HL-60 (cell line): ENCODE measurements at regions not wholly inside any gene's neighbourhood (a gene's known extent, or its start where the extent isn't known, plus 50 kb on each side); places are given as distances from the start of the nearest gene placed in this dataset.

ENCODE experiments used
- DNase-seq, 2 experiments: peaks; one replicate each; pipeline ENCODE4 v3.0.0-alpha.2; 2010 to 2020; ENCODE audit warnings: low read depth in 1 of 2, low spot score in 1 of 2
- H3K27ac ChIP-seq: fragments of 250-450 bp; sonication (Bioruptor Pico); replicated peaks from 2 replicates; pipeline ENCODE4 v1.5.1; 2020; ENCODE audit warnings: mild to moderate bottlenecking, moderate library complexity
- H3K27me3 ChIP-seq: fragments of 250-450 bp; sonication (Bioruptor Pico); 2 replicates; pipeline ENCODE4 v1.5.1; 2021; ENCODE audit warnings: mild to moderate bottlenecking, moderate library complexity; ENCODE audit not compliant: insufficient read depth, poor library complexity, severe bottlenecking
- H3K4me3 ChIP-seq: replicated peaks from 2 replicates; pipeline ENCODE4 v1.5.1; 2011; ENCODE audit warnings: mild to moderate bottlenecking, control low read depth, low read length; ENCODE audit not compliant: insufficient read depth
- GABPA ChIP-seq: IDR thresholded peaks from 2 replicates; pipeline ENCODE4 v1.6.1; 2012; ENCODE audit warnings: low read depth
- POLR2AphosphoS5 ChIP-seq: IDR thresholded peaks from 2 replicates; pipeline ENCODE4 v1.6.1; 2012; ENCODE audit warnings: low read depth
- SPI1 ChIP-seq: IDR thresholded peaks from 2 replicates; pipeline ENCODE4 v1.6.1; 2012; ENCODE audit warnings: low read depth, mild to moderate bottlenecking, borderline replicate concordance
- TF ChIP-seq, protein P1 (sequence below): IDR thresholded peaks from 2 replicates; pipeline ENCODE4 v1.6.1; 2012; ENCODE audit warnings: low read depth; ENCODE audit not compliant: insufficient replicate concordance
- TF ChIP-seq, protein P2 (sequence below): IDR thresholded peaks from one replicate; pipeline ENCODE4 v1.5.1; 2011; ENCODE audit warnings: low read length, control low read depth, inconsistent platforms; ENCODE audit not compliant: insufficient read depth

DNA sequence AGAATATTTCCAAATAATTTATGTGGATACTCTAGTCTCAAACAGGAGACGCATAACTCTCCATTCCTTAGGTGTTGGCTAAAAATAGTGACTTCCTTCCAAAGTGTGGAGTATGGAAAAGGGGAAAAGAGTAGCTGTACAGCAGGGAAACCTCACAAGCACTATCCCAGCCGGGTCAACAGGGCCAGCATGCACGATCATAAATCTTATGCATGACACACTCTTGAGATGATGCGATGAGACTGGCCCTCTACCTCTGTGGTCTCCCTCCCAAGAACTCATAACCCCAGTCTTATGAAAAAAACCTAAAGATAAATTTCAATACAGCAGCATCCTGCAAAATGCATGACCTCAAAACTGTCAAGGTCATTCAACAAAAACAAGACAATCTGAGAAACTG, 197.3 kb downstream of the TEX36 start:
- TF ChIP-seq, protein P1, sequence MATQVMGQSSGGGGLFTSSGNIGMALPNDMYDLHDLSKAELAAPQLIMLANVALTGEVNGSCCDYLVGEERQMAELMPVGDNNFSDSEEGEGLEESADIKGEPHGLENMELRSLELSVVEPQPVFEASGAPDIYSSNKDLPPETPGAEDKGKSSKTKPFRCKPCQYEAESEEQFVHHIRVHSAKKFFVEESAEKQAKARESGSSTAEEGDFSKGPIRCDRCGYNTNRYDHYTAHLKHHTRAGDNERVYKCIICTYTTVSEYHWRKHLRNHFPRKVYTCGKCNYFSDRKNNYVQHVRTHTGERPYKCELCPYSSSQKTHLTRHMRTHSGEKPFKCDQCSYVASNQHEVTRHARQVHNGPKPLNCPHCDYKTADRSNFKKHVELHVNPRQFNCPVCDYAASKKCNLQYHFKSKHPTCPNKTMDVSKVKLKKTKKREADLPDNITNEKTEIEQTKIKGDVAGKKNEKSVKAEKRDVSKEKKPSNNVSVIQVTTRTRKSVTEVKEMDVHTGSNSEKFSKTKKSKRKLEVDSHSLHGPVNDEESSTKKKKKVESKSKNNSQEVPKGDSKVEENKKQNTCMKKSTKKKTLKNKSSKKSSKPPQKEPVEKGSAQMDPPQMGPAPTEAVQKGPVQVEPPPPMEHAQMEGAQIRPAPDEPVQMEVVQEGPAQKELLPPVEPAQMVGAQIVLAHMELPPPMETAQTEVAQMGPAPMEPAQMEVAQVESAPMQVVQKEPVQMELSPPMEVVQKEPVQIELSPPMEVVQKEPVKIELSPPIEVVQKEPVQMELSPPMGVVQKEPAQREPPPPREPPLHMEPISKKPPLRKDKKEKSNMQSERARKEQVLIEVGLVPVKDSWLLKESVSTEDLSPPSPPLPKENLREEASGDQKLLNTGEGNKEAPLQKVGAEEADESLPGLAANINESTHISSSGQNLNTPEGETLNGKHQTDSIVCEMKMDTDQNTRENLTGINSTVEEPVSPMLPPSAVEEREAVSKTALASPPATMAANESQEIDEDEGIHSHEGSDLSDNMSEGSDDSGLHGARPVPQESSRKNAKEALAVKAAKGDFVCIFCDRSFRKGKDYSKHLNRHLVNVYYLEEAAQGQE, result no peak
- TF ChIP-seq GABPA, result no peak
- no peak for TF ChIP-seq POLR2AphosphoS5
- TF ChIP-seq, protein P2, sequence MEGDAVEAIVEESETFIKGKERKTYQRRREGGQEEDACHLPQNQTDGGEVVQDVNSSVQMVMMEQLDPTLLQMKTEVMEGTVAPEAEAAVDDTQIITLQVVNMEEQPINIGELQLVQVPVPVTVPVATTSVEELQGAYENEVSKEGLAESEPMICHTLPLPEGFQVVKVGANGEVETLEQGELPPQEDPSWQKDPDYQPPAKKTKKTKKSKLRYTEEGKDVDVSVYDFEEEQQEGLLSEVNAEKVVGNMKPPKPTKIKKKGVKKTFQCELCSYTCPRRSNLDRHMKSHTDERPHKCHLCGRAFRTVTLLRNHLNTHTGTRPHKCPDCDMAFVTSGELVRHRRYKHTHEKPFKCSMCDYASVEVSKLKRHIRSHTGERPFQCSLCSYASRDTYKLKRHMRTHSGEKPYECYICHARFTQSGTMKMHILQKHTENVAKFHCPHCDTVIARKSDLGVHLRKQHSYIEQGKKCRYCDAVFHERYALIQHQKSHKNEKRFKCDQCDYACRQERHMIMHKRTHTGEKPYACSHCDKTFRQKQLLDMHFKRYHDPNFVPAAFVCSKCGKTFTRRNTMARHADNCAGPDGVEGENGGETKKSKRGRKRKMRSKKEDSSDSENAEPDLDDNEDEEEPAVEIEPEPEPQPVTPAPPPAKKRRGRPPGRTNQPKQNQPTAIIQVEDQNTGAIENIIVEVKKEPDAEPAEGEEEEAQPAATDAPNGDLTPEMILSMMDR, result no peak
- TF ChIP-seq SPI1, result no peak
- no peak for DNase-seq
- peaks cover 8% of the 10 kb centered on the region for H3K27me3 ChIP-seq
- no peak overlapping the region for H3K4me3 ChIP-seq
- no peak overlapping the region for H3K27ac ChIP-seq

DNA sequence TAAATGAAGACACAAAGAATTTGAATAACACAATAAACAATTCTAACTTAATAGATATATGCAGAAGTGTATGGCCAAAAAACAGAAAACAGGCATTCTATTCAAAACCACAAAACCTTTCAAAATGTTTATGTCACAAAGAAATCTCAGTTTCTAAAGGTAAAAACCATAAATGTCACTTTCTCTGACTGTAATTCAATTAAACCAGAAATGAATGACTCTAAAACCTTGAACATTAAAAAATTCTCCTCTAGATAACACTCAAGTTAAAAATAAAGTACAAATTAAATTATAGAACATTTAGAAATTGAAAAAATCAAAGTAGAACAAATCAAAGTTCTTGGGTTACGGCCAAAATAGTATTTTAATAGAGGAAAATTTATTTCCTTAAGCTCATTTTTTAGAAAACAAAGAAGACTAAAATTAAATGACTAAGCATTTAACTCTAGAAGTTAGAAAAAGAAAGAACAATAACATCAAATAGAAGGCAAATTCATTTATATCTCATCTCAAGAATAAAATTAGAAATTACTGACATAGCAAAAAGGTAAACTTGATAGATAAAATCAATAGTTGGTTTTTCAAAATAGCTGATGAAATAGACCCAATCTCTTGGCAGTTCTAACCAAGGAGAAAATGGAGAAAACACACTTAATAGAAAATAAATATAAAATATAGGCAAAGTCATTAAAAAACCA, 198.8 kb downstream of the TEX36 start:
- Histone ChIP-seq H3K4me3 (no peak overlapping the region), H3K27me3 (peaks cover 10% of the 10 kb centered on the region), H3K27ac (no peak overlapping the region)
- TF ChIP-seq SPI1 (no peak), POLR2AphosphoS5 (no peak)
- TF ChIP-seq, protein P2, result no peak
- DNase-seq, result no peak

DNA sequence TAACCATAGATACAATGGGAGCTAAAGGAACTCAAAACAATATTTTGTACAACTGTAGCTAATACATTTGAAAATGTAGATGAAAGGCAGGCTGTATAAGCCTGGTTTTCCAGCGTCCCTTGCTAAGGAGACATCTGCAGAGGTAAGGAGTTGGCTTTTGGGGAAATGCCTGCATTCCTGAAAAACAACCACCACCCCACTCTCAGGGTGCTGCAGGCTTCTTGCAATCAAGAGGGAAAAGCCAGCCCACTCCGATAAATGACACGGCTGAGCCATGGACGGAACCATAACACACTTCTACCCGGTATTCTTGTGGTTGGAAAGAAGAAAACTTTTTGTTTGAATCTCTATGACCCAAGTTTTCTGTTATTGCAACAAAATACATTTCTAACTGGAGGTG, 200.3 kb downstream of the TEX36 start:
- H3K4me3 ChIP-seq, result no peak overlapping the region
- no peak overlapping the region for H3K27ac ChIP-seq
- TF ChIP-seq, protein P2, result no peak
- TF ChIP-seq POLR2AphosphoS5 (no peak), GABPA (no peak), SPI1 (no peak)
- TF ChIP-seq, protein P1, result no peak
- H3K27me3 ChIP-seq, result peaks cover 6% of the 10 kb centered on the region
- no peak for DNase-seq

DNA sequence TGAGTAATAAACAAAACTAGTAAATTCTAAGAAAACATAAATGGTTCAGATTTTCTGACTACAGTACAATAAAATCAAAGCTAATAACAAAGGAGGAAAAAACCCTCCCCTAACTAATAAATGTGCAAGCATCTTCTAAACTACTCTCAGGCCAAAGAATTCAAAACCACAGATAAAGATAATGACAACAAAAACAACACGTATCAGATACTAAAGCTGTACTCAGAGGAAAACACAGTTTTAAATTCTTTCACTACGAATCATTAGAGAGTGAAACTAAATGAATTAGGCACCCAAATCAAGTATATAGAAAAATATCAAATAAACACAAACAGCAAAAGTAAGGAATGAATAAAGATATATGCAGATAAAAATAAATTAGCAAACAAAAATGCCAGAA, 200.9 kb downstream of the TEX36 start:
- no peak overlapping the region for H3K4me3 ChIP-seq
- no peak overlapping the region for H3K27ac ChIP-seq
- no peak for DNase-seq
- H3K27me3 ChIP-seq, result peaks cover 6% of the 10 kb centered on the region
- TF ChIP-seq GABPA, result no peak
- TF ChIP-seq, protein P1, result no peak
- no peak for TF ChIP-seq POLR2AphosphoS5
- TF ChIP-seq SPI1, result no peak
- TF ChIP-seq, protein P2, result no peak
